Ovary (tissue), 7 donors: ENCODE measurements at regions not wholly inside any gene's neighbourhood (a gene's known extent, or its start where the extent isn't known, plus 50 kb on each side); places are given as distances from the start of the nearest gene placed in this dataset.

ENCODE experiments used
- DNase-seq, 5 donors: peaks; one replicate each; pipeline ENCODE4 v3.0.0-alpha.2; 2019 to 2020
- H3K27ac ChIP-seq, 2 donors: fragments of 200-600 bp; one replicate each; pipeline versions ENCODE4 v1.5.1 to v1.8.0; 2019 to 2022
- H3K27me3 ChIP-seq: fragments of 200-600 bp; one replicate; pipeline ENCODE4 v1.8.0; 2022
- H3K36me3 ChIP-seq: fragments of 200-600 bp; sonication (generic); one replicate; pipeline ENCODE4 v1.5.1; 2019
- H3K4me1 ChIP-seq: one replicate; pipeline ENCODE4 v1.8.1; 2013; ENCODE audit warnings: mild to moderate bottlenecking, moderate library complexity; ENCODE audit not compliant: insufficient read depth
- H3K4me3 ChIP-seq: fragments of 200-600 bp; sonication (generic); one replicate; pipeline ENCODE4 v1.5.1; 2017
- H3K9me3 ChIP-seq, 2 donors: fragments of 200-600 bp in 1 of 2; sonication (generic) in 1 of 2; one replicate each; pipeline versions ENCODE4 v1.5.1 to v1.8.1; 2013 to 2019; ENCODE audit warnings: mild to moderate bottlenecking in 1 of 2, moderate library complexity in 1 of 2
- EP300 ChIP-seq: sonication (generic); formaldehyde crosslinking; IDR thresholded peaks from one replicate; pipeline ENCODE4 v1.6.1; 2017; ENCODE audit warnings: antibody characterized with exemption
- POLR2A ChIP-seq: fragments of 450-650 bp; IDR thresholded peaks from one replicate; pipeline ENCODE4 v1.6.1; 2017; ENCODE audit warnings: antibody characterized with exemption, mild to moderate bottlenecking, moderate library complexity
- whole genome bisulfite sequencing, 3 donors: extraction: QIAGEN DNeasy Blood & Tissue Kit in 1 of 3; methylation state at CpG; one replicate each; pipeline versions ENCODE4 v1.1.5 to v1.1.7; 2013 to 2017; 5-methylcytosine and 5-hydroxymethylcytosine counted together
- intact Hi-C, 4 donors: fragments of 100-400 bp; cut with DNase I; formaldehyde crosslinking; loops; one replicate each; pipeline versions ENCODE4 v1.11.0 to v1.15.1; 2022 to 2023
- TF ChIP-seq, protein P1 (sequence below), 3 donors: fragments of 450-650 bp in 2 of 3; fragments of 200-600 bp in 1 of 3; IDR thresholded peaks; one replicate each; pipeline versions ENCODE4 v1.5.1 to v1.8.0; 2016 to 2022; ENCODE audit warnings: antibody characterized with exemption in 3 of 3, mild to moderate bottlenecking in 1 of 3
- donor health status: DM: no; HTN: no; CAD: no; lungs with moderate emphysema.
- donor health status: DM: no; HTN: no; CAD: no.
- donor health status: Bipolar disorder and iron deficiency.
- donor health status: DM: no; HTN: no; CAD: no.
- donor health status: DM: yes; HTN: yes; CAD: no.

DNA sequence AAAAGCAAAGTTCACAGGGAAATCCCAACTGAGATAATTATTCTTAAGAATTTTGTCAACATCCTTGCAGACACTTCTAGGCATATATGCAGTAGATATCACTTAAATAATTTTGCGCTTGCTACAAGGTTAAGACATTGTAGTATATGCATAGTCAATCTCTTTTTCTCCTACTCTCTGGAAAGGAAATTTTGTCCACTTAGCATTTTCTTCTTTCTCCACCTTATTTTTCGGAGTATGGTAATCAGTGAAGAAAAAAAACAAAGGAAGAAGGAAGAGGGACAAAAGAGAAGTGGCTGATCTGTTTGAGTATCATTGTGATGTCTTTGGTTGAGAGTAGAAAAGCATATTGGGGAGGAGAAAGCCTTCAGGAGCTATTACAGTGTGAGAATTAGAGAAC is 104.6 kb downstream of the LACC1 start:
- Histone ChIP-seq H3K9me3 (no peaks in the 10 kb centered on the region), H3K27ac (no peak overlapping the region), H3K27me3 (no peaks in the 10 kb centered on the region), H3K4me1 (no peaks in the 10 kb centered on the region), H3K36me3 (no peaks in the 10 kb centered on the region), H3K4me3 (no peak overlapping the region)
- WGBS, 3 donors = 86 to 92% (median 88%) methylated on average over 2 of the region's 2 CpGs
- DNase-seq = no peak
- intact Hi-C loops = no loop called here
- TF ChIP-seq, protein P1, sequence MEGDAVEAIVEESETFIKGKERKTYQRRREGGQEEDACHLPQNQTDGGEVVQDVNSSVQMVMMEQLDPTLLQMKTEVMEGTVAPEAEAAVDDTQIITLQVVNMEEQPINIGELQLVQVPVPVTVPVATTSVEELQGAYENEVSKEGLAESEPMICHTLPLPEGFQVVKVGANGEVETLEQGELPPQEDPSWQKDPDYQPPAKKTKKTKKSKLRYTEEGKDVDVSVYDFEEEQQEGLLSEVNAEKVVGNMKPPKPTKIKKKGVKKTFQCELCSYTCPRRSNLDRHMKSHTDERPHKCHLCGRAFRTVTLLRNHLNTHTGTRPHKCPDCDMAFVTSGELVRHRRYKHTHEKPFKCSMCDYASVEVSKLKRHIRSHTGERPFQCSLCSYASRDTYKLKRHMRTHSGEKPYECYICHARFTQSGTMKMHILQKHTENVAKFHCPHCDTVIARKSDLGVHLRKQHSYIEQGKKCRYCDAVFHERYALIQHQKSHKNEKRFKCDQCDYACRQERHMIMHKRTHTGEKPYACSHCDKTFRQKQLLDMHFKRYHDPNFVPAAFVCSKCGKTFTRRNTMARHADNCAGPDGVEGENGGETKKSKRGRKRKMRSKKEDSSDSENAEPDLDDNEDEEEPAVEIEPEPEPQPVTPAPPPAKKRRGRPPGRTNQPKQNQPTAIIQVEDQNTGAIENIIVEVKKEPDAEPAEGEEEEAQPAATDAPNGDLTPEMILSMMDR (IDR thresholded peaks at IDR 0.05) = no peak
- TF ChIP-seq POLR2A (no peak), EP300 (no peak)

DNA sequence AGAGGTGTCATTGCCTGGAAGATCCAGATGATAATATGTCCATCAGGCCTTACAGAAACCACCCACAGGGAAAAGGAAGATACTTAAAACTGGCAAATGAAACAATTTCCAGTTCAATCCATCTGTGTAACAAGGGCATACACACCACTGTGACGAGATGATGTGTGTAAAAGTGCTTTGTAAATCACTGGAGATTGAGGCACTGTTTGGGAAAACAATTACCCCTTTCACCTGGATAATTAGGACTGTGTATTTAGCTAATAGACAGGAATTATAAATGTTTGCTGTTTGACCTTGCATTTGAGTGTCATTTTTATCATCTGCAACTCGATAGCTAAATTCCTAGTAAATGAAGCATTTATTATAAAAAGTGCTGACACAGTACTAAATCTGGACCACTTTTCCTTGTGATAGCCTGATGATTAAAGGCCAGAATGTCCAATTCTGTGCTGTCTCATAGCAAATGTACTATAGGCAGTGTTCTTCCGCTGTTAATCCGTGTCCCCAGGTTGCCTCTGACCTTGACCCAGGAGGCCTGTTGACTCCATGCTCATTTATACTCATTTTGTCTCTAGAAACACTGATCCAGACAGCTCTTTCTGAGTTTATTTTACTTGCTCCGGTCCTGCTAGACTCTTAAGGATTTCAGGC is 105.8 kb downstream of the LACC1 start:
- Histone ChIP-seq H3K4me1 (no peaks in the 10 kb centered on the region), H3K9me3 (no peaks in the 10 kb centered on the region), H3K4me3 (no peak overlapping the region), H3K27ac (no peak overlapping the region), H3K27me3 (no peaks in the 10 kb centered on the region), H3K36me3 (no peaks in the 10 kb centered on the region)
- intact Hi-C loops = no loop called here
- DNase-seq = no peak
- no peak for TF ChIP-seq POLR2A
- TF ChIP-seq EP300 = no peak
- TF ChIP-seq, protein P1 (IDR thresholded peaks at IDR 0.05) = no peak
- WGBS, 3 donors = 27 to 37% (median 35%) methylated on average over 5 of the region's 5 CpGs

DNA sequence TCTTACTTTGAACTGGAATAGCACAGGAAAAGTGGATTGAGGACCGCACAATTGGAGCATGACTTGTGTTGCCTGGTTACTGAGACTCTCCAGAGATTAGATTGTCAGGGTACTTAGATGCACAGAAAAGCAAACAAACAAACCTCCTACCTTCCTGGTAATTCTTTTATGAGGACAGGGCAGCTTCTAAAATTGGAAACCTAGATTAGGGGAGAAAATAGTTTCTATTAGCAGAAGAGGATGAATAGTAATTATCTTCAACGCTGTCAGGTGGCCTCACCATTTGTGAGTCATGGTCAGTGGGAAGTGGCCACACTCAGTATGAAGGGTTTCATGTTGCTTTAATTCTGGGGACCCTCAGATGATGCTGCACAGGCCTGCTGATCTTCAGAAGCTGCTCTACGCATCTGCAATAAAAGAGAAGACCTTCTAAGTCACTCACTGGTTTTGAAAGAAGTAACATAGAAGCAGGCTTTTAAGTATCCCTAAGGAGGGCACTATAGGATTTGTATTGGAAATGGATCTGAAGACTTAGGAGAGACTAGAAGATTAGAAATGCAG is 106.8 kb downstream of the LACC1 start:
- Histone ChIP-seq H3K9me3 (no peaks in the 10 kb centered on the region), H3K4me3 (no peak overlapping the region), H3K36me3 (no peaks in the 10 kb centered on the region), H3K27me3 (no peaks in the 10 kb centered on the region), H3K27ac (no peak overlapping the region), H3K4me1 (no peaks in the 10 kb centered on the region)
- TF ChIP-seq EP300 = no peak
- no peak for TF ChIP-seq POLR2A
- TF ChIP-seq, protein P1 (IDR thresholded peaks at IDR 0.05) = no peak
- DNase-seq = no peak
- WGBS, 3 donors = 42 to 57% (median 44%) methylated on average over 3 of the region's 3 CpGs
- intact Hi-C loops = no loop called here

DNA sequence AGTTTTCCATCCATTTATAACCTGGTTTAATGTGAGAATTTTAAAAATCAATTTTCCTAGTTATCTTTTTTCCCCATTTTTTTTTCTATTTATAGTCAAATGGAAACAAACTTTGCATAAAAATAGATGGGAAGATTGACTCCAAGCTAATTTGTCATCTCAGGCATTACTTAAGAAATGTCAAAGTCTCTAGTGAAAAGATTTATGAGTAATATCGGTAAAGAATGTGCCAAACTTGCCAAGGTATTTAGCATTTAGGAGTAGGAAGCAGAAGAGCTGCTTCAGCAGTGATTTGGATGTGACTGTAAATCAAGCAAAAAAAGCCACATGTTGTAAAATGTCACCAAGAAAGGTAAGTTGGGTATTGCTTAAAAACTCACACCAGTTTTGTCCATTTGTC is 108.6 kb downstream of the LACC1 start:
- no peaks in the 10 kb centered on the region for H3K27me3 ChIP-seq
- no peak for DNase-seq
- H3K27ac ChIP-seq = no peak overlapping the region
- TF ChIP-seq EP300 (no peak), POLR2A (no peak)
- TF ChIP-seq, protein P1 (IDR thresholded peaks at IDR 0.05) = no peak
- H3K36me3 ChIP-seq = no peaks in the 10 kb centered on the region
- no peaks in the 10 kb centered on the region for H3K4me1 ChIP-seq
- H3K9me3 ChIP-seq = no peaks in the 10 kb centered on the region
- 56 to 58% (median 58%) methylated on average over 1 of the region's 1 CpG for WGBS, 3 donors
- intact Hi-C loops = no loop called here
- H3K4me3 ChIP-seq = no peak overlapping the region
